Esophagus muscularis mucosa (tissue), 3 donors: ENCODE measurements at regions not wholly inside any gene's neighbourhood (a gene's known extent, or its start where the extent isn't known, plus 50 kb on each side); places are given as distances from the start of the nearest gene placed in this dataset.

Source experiments
- POLR2AphosphoS5 ChIP-seq, 2 donors: sonication (generic); formaldehyde crosslinking; IDR thresholded peaks; one replicate each; pipeline ENCODE4 v1.6.1; 2017; ENCODE audit warnings: antibody characterized with exemption in 2 of 2
- TF ChIP-seq, protein P1 (sequence below), 3 experiments: fragments of 200-600 bp in 2 of 3; fragments of 450-650 bp in 1 of 3; sonication (generic) in 2 of 3; IDR thresholded peaks; one replicate each; pipeline ENCODE4 v1.5.1; 2017 to 2019; ENCODE audit warnings: antibody characterized with exemption in 3 of 3, mild to moderate bottlenecking in 2 of 3, moderate library complexity in 1 of 3

- TF ChIP-seq POLR2AphosphoS5 (IDR thresholded peaks at IDR 0.05) = no peak
- TF ChIP-seq, protein P1, sequence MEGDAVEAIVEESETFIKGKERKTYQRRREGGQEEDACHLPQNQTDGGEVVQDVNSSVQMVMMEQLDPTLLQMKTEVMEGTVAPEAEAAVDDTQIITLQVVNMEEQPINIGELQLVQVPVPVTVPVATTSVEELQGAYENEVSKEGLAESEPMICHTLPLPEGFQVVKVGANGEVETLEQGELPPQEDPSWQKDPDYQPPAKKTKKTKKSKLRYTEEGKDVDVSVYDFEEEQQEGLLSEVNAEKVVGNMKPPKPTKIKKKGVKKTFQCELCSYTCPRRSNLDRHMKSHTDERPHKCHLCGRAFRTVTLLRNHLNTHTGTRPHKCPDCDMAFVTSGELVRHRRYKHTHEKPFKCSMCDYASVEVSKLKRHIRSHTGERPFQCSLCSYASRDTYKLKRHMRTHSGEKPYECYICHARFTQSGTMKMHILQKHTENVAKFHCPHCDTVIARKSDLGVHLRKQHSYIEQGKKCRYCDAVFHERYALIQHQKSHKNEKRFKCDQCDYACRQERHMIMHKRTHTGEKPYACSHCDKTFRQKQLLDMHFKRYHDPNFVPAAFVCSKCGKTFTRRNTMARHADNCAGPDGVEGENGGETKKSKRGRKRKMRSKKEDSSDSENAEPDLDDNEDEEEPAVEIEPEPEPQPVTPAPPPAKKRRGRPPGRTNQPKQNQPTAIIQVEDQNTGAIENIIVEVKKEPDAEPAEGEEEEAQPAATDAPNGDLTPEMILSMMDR (IDR thresholded peaks at IDR 0.05) = no peak
These were observed 158.3 kb upstream of the TSLP start for GRCh38 chr5:110913221-110913620.
